Cardiac septum (tissue), 1 donor: ENCODE measurements at regions not wholly inside any gene's neighbourhood (a gene's known extent, or its start where the extent isn't known, plus 50 kb on each side); places are given as distances from the start of the nearest gene placed in this dataset.
"Not testable (repeated sequence)": the region's sequence is repeated elsewhere in the genome, so short reads cannot be mapped to it uniquely, and the experiment has no call there.

Experiments used
- DNase-seq: peaks from one replicate; pipeline ENCODE4 v3.0.0-alpha.2; 2020; ENCODE audit warnings: low spot score
- intact Hi-C: fragments of 100-400 bp; cut with DNase I; formaldehyde crosslinking; loops from one replicate; pipeline ENCODE4 v1.14.0; 2022
- donor health status: DM: no; HTN: no; CAD: no.

DNA sequence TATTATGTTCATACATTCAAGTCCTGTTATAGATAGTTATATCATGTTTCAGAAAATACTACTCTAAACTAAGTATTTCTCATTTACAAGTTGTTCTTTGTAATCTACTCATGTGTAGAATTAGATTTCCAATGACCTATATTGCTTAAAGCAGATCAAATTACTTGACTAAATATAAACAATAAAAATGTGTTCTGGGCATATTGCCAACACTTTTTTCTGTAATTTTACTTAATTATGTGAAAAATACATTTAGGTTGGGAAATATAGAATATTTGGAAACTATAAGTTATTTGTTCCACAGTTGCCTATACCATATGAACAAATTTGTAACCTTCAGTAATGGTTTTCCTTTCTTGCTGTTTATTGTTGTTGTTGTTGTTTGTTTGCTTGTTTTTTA lies 275.2 kb upstream of the PCDH9 start:
- intact Hi-C loops = no loop called here
- DNase-seq = no peak

DNA sequence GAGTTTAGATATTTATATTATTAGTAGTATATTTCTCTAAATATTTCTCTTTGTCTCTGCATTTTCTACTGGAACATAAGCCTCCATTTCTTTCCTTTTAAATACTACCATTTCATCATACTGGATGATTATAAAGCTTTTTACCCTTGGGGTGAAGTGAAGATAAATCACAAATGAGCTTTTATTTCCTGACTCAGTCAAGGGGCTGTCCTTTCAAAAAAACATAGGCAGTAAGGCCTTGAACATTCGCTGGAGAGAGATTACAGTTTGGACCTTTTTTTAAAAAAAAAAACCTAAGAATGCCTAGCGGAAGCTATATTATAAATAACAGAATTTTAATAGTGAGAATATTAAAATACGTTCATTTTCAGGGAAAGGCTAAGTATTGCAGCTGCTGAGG lies 268.8 kb upstream of the PCDH9 start:
- no peak for DNase-seq
- intact Hi-C loops = no loop called here

DNA sequence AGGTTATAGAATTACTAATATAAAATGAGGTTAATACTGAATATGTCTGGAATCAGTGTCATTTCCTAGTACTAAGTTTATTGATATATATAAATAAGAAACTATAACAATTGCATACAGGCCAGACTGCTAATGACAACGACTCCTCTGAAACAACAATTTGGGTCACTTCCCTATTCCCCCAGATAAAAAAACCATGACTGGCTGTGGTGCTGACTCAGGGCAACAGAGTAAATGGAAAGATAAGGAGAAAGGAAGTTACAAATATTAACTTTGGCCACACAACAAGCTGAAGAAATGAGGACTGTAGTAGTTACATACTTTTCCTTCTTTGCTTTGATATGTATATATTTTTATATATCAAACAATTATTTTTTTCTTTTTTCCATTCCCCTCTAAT lies 263.7 kb upstream of the PCDH9 start:
- intact Hi-C loops = no loop called here

GRCh38 chr13:67489016-67489415 lies 258.9 kb upstream of the PCDH9 start:
- intact Hi-C loops = no loop called here
- DNase-seq = no peak

More for the DNA sequence above, 263.7 kb upstream of the PCDH9 start:
- DNase-seq = no peak

- intact Hi-C loops = no loop called here
- no peak for DNase-seq
Observed at GRCh38 chr13:67481445-67481844, 251.3 kb upstream of the PCDH9 start.

GRCh38 chr13:67474115-67474514 lies 244.0 kb upstream of the PCDH9 start:
- intact Hi-C loops = no loop called here
- no peak for DNase-seq

GRCh38 chr13:67469623-67470022 lies 239.5 kb upstream of the PCDH9 start:
- DNase-seq = no peak
- intact Hi-C loops = no loop called here

- DNase-seq = no peak
Observed at GRCh38 chr13:67466569-67466968, 236.4 kb upstream of the PCDH9 start.

GRCh38 chr13:67464154-67464553 lies 234.0 kb upstream of the PCDH9 start:
- DNase-seq = no peak
- intact Hi-C loops = no loop called here

More at GRCh38 chr13:67466569-67466968, 236.4 kb upstream of the PCDH9 start:
- intact Hi-C loops = no loop called here

GRCh38 chr13:67462098-67462497 lies 232.0 kb upstream of the PCDH9 start:
- intact Hi-C loops = no loop called here
- DNase-seq = no peak

GRCh38 chr13:67452526-67452925 lies 222.4 kb upstream of the PCDH9 start:
- DNase-seq, intact Hi-C loops: not testable (repeated sequence)

DNA sequence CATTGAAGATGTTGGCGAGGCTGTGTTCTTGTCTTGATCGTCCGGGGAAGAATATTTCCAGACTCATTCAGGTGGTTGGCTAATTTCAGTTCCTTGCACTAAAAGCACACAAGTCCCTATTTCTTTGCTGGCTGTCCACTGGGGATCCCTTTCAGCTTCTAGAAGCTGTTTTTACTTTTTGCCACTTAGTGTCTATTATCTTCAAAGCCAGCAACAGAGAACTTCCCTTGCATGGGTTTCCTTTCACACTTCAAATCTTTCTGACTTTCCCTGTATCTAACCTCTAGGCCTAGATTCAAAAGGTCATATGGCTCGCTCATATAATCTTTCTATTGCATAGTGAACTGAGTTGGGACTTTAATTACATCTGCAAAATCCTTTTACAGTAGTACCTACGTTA lies 215.3 kb upstream of the PCDH9 start:
- intact Hi-C loops = no loop called here
- DNase-seq = no peak

DNA sequence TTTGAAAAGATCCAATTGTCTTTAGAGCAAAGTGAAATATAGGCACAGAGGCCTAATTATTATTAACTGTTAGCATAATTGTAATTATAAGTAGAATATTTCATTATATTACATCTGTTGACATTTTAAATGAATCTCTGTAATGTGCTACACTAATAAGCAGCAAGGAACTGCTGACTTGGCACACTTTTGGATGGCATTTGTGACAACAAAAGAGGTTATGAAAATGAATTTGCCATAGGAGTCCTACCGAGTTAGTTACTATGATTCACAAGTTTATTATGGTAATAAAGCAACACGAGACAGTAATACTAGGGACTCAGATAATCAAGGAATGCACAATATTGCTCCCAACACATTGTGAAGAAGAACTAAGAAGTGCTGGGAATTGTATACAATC lies 213.8 kb upstream of the PCDH9 start:
- intact Hi-C loops = no loop called here
- DNase-seq = no peak

DNA sequence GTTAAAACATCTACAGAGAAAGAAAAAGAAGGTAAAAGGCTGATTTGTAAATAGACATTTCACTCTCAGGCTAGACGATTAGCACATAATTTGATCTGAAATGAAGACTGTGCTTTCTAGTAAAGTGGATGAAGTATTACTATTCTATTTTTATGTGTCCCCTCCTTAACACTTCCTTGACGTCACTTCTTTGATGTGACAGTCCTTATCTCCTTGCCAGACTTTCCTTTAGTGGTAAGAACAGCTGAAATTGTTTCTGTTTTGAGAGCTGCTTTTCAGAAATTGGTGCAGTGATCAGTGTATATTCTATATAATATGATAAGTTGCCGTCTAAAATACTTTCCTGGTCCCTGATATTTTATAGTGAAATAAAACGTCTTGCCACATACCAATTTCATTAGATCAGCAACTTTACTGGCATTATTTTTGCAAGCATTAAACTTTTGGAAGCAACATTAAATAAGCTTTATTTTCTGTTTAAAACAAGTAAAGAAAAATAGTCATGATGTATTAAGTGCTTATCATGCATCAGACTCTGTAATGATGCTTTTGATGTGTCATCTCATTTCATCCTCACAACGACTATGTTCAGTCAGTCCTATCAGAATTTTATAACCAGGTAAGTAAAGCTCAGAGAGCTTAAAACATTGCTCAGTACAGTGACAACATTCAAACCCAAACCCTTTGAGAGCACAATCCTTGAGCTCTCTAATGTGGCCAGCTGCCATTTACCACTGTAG lies 210.3 kb upstream of the PCDH9 start:
- intact Hi-C loops = no loop called here
- no peak for DNase-seq

GRCh38 chr13:67439365-67439764 lies 209.2 kb upstream of the PCDH9 start:
- no peak for DNase-seq
- intact Hi-C loops = no loop called here

DNA sequence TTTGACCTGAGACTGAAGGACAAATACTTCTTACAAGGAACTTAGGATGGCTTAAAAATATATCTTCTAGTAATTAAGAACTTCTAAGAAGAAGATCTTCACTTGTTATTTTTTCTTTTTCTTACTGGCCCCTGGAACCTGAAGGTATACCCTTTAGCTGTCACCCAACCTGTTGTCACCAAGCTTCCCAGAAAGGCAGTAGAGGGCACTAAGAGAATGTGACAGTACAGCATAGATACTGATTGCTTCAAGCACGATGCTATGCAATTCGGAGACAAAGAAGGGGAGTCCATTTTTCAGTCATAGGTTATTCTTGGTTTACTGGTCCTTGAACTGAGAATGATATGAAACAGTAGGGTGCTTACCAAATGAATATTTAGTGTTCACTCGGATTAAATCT lies 208.3 kb upstream of the PCDH9 start:
- no peak for DNase-seq
- intact Hi-C loops = no loop called here

GRCh38 chr13:67437244-67437643 lies 207.1 kb upstream of the PCDH9 start:
- intact Hi-C loops = no loop called here
- no peak for DNase-seq

- intact Hi-C loops = no loop called here
- DNase-seq = no peak
Observed at GRCh38 chr13:67421475-67421874, 191.3 kb upstream of the PCDH9 start.

GRCh38 chr13:67416047-67416925 lies 186.2 kb upstream of the PCDH9 start:
- intact Hi-C loops = no loop called here
- DNase-seq = no peak

- no peak for DNase-seq
- intact Hi-C loops = no loop called here
Observed at GRCh38 chr13:67410645-67411044, 180.5 kb upstream of the PCDH9 start.

- intact Hi-C loops = no loop called here
- DNase-seq = no peak
Observed at GRCh38 chr13:67408798-67409197, 178.7 kb upstream of the PCDH9 start.
